LNCaP clone FGC (cell line): ENCODE measurements at regions not wholly inside any gene's neighbourhood (a gene's known extent, or its start where the extent isn't known, plus 50 kb on each side); places are given as distances from the start of the nearest gene placed in this dataset.

Experiments used
- DNase-seq: peaks from one replicate; pipeline ENCODE4 v3.0.0-alpha.2; 2011; ENCODE audit warnings: low read depth
- H3K4me3 ChIP-seq: 2 replicates; pipeline ENCODE4 v1.5.1; 2011; ENCODE audit warnings: mild to moderate bottlenecking, low read depth, low read length, control low read depth
- TF ChIP-seq, protein P1 (sequence below): IDR thresholded peaks from 2 replicates; pipeline ENCODE4 v1.5.1; 2012; ENCODE audit warnings: mild to moderate bottlenecking; ENCODE audit not compliant: control insufficient read depth, insufficient read depth; ENCODE audit errors: extremely low read depth

DNA sequence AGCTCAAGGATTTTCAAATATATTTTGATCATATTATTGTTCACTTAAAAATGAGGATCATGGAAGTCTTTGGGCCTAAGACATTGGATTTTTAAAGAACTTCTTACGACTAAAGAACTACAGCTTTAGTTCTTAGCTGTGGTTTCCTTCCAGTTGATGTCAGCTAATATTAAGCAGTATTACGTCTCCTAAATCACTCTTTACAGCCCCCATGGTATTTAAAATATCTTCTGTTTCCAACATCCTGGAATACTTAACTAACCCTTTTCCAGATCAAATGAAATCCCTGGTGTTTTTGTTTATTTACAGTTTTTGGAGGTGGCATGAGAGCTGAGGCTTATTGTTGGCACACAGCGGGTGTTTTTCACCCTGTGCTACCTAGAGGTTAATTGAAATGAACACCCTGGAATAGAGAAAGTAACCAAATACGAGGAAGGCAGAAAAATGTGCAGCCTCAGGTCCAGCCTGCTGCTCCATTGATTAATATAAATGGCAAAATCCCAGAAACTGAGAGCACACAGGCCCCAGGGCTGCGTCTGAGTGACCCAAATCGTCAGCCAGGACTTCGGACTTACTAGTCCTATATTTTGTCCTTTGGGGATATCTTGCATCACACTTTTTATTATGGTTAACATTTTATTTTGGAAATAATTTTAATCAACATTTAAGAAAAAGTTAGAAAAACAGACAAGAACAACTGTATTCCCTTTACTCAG is 52.3 kb upstream of the ICE1 start:
- TF ChIP-seq, protein P1, sequence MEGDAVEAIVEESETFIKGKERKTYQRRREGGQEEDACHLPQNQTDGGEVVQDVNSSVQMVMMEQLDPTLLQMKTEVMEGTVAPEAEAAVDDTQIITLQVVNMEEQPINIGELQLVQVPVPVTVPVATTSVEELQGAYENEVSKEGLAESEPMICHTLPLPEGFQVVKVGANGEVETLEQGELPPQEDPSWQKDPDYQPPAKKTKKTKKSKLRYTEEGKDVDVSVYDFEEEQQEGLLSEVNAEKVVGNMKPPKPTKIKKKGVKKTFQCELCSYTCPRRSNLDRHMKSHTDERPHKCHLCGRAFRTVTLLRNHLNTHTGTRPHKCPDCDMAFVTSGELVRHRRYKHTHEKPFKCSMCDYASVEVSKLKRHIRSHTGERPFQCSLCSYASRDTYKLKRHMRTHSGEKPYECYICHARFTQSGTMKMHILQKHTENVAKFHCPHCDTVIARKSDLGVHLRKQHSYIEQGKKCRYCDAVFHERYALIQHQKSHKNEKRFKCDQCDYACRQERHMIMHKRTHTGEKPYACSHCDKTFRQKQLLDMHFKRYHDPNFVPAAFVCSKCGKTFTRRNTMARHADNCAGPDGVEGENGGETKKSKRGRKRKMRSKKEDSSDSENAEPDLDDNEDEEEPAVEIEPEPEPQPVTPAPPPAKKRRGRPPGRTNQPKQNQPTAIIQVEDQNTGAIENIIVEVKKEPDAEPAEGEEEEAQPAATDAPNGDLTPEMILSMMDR: no peak
- no peak for DNase-seq
- no peak overlapping the region for H3K4me3 ChIP-seq

DNA sequence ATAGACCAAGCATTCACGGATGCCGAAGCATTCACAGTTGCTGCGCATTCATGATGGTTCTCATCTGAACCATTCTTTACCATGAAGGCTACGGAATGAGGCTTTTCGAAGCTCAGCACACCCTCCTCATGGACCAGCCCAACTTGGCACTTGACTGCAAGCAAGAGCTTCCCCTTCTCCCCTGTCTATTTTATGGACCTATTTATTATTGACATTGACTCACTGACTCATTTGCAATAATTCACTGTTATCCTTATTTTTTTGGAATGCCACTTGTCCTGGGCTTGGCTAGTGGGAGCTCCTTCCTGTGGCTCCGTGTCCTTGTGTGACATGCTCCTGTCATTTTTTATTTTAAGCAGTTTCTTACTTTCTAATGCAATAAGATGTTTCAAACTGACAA is 51.5 kb upstream of the ICE1 start:
- DNase-seq: no peak
- no peak overlapping the region for H3K4me3 ChIP-seq
- TF ChIP-seq, protein P1: no peak

DNA sequence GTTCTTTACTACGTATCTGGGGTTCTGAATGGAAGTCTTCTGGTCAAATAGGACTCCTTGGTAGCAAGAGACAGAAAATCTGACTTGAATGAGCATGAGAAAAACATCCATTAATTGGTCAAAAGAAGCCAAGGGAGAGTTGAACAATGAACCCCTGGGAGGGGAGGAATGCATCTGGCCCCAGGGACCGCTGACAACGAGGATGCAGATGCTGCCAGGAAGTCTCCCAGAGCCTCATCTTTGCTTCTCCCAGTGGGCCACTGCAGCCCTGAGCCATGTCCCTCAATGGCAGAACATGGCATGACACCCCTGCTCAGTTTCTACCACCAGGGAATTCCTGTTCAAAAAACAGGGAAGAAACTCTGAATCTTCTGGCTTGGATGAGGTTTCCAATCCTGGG is 50.5 kb upstream of the ICE1 start:
- no peak overlapping the region for H3K4me3 ChIP-seq
- no peak for DNase-seq
- TF ChIP-seq, protein P1: no peak

DNA sequence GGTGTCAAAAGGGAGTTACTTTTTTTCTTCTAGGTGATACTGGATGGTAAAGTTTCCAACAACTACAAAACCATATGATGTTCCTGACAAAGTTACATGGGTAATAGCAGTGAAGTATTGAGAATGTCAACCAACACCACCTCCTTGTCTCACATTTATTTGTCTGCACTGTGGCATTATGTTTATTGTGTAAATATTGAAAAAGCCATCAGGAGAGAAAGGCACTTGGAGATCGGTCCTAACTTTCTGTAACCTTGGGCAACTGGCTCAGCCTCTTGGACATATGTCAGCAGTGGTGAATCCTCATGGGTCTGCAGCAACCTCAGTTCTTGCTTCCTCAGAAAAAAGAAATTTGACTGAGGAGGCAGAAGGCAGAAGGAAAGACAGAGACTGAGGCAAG is 50.0 kb upstream of the ICE1 start:
- DNase-seq: peak; percentile 64
- TF ChIP-seq, protein P1: no peak

More for the DNA sequence above, 50.0 kb upstream of the ICE1 start:
- no peak overlapping the region for H3K4me3 ChIP-seq
